HFFc6 (cell line): ENCODE measurements at regions not wholly inside any gene's neighbourhood (a gene's known extent, or its start where the extent isn't known, plus 50 kb on each side); places are given as distances from the start of the nearest gene placed in this dataset.
A peak's percentile ranks its signal among the peaks of the same experiment; 100 is the strongest.

Experiments used
- DNase-seq: peaks from one replicate; pipeline ENCODE4 v3.0.0-alpha.2; 2018
- H3K27ac Mint-ChIP-seq: 2 replicates; pipeline ENCODE4 v1.8.0; 2020; ENCODE audit warnings: mild to moderate bottlenecking, mixed read lengths
- H3K27me3 Mint-ChIP-seq: 2 replicates; pipeline ENCODE4 v1.8.0; 2021; ENCODE audit warnings: mild to moderate bottlenecking, moderate library complexity, mixed read lengths; ENCODE audit not compliant: insufficient read depth
- H3K36me3 Mint-ChIP-seq: 2 replicates; pipeline ENCODE4 v1.8.0; 2021; ENCODE audit warnings: low read depth, mixed read lengths
- H3K4me1 Mint-ChIP-seq: 2 replicates; pipeline ENCODE4 v1.8.0; 2020; ENCODE audit warnings: low read depth, mixed read lengths
- H3K4me3 Mint-ChIP-seq: 2 replicates; pipeline ENCODE4 v1.8.0; 2020; ENCODE audit warnings: mild to moderate bottlenecking, moderate library complexity, mixed read lengths
- H3K9me3 Mint-ChIP-seq: 2 replicates; pipeline ENCODE4 v1.8.0; 2020; ENCODE audit warnings: mild to moderate bottlenecking, mixed read lengths
- CTCF ChIP-seq: fragments of 200-600 bp; sonication (generic); IDR thresholded peaks from 2 replicates; pipeline ENCODE4 v1.5.0; 2021; ENCODE audit warnings: antibody characterized with exemption, mild to moderate bottlenecking

GRCh38 chr9:12631866-12632265, 61.3 kb upstream of the TYRP1 start:
- no peaks in the 10 kb centered on the region for H3K4me1 Mint-ChIP-seq
- TF ChIP-seq CTCF, result no peak
- no peak overlapping the region for H3K27ac Mint-ChIP-seq
- no peak for DNase-seq
- H3K9me3 Mint-ChIP-seq, result peaks cover 8% of the 10 kb centered on the region; the same call in 1 of the 2 replicates
- H3K4me3 Mint-ChIP-seq, result no peak overlapping the region
- H3K27me3 Mint-ChIP-seq, result peaks cover 3% of the 10 kb centered on the region; the same call in 1 of the 2 replicates
- no peaks in the 10 kb centered on the region for H3K36me3 Mint-ChIP-seq

- Mint-ChIP-seq H3K27ac (no peak overlapping the region), H3K36me3 (no peaks in the 10 kb centered on the region), H3K9me3 (peaks cover 8% of the 10 kb centered on the region; the same call in 1 of the 2 replicates), H3K4me3 (no peak overlapping the region), H3K27me3 (peaks cover 3% of the 10 kb centered on the region; the same call in 1 of the 2 replicates), H3K4me1 (no peaks in the 10 kb centered on the region)
- DNase-seq, result no peak
- no peak for TF ChIP-seq CTCF
Measured at GRCh38 chr9:12633016-12633765, 60.0 kb upstream of the TYRP1 start.

- peak; percentile 67 for TF ChIP-seq CTCF
- H3K4me1 Mint-ChIP-seq, result no peaks in the 10 kb centered on the region
- peaks cover 3% of the 10 kb centered on the region; the same call in 1 of the 2 replicates for H3K27me3 Mint-ChIP-seq
- DNase-seq, result peak; percentile 42
- H3K4me3 Mint-ChIP-seq, result no peak overlapping the region
- H3K27ac Mint-ChIP-seq, result no peak overlapping the region
- no peaks in the 10 kb centered on the region for H3K36me3 Mint-ChIP-seq
- H3K9me3 Mint-ChIP-seq, result peaks cover 4% of the 10 kb centered on the region; the same call in 1 of the 2 replicates
Measured at GRCh38 chr9:12640016-12640587, 53.1 kb upstream of the TYRP1 start.

GRCh38 chr9:12640866-12641636, 52.1 kb upstream of the TYRP1 start:
- Mint-ChIP-seq H3K4me1 (no peaks in the 10 kb centered on the region), H3K36me3 (no peaks in the 10 kb centered on the region), H3K9me3 (peaks cover 4% of the 10 kb centered on the region; the same call in 1 of the 2 replicates), H3K27me3 (peaks cover 3% of the 10 kb centered on the region; the same call in 1 of the 2 replicates), H3K4me3 (no peak overlapping the region), H3K27ac (no peak overlapping the region)
- DNase-seq, result no peak
- no peak for TF ChIP-seq CTCF
